ENCODE measurements at regions not wholly inside any gene's neighbourhood (a gene's known extent, or its start where the extent isn't known, plus 50 kb on each side); places are given as distances from the start of the nearest gene placed in this dataset.

DNA sequence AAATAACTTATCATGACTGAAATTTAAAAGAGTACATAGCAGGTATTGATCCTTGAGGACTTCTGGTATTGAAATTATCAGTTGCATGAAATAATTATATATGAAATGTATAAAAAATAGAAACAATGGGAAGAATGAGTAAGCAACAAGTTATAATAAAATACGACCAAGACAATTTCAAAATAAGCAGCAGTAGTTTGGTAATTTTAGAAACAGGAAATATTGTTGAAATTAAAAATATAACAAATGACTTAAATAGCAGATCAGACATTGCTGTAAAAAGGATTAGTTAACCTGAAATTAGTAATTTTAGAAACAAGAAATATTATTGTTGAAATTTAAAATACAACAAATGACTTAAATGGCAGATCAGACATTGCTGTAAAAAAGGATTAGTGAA lies 152.3 kb downstream of the BTC start:
- H3K27ac ChIP-seq, result no peak overlapping the region
- no peaks in the 10 kb centered on the region for H3K4me1 ChIP-seq (replicated peaks in 1 of 2)
- TF ChIP-seq, protein P1, sequence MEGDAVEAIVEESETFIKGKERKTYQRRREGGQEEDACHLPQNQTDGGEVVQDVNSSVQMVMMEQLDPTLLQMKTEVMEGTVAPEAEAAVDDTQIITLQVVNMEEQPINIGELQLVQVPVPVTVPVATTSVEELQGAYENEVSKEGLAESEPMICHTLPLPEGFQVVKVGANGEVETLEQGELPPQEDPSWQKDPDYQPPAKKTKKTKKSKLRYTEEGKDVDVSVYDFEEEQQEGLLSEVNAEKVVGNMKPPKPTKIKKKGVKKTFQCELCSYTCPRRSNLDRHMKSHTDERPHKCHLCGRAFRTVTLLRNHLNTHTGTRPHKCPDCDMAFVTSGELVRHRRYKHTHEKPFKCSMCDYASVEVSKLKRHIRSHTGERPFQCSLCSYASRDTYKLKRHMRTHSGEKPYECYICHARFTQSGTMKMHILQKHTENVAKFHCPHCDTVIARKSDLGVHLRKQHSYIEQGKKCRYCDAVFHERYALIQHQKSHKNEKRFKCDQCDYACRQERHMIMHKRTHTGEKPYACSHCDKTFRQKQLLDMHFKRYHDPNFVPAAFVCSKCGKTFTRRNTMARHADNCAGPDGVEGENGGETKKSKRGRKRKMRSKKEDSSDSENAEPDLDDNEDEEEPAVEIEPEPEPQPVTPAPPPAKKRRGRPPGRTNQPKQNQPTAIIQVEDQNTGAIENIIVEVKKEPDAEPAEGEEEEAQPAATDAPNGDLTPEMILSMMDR (IDR thresholded peaks at IDR 0.05), result no peak
- TF ChIP-seq POLR2A (IDR thresholded peaks at IDR 0.05), result no peak
- 40 to 59% (median 47%) methylated on average over 1 of the region's 1 CpG for WGBS, 4 donors
- no peak overlapping the region for H3K4me3 ChIP-seq
- DNase-seq, result no peak
- intact Hi-C loops (cut with DNase I), result no loop called here
- H3K9me3 ChIP-seq (replicated peaks in 1 of 3), result no peaks in the 10 kb centered on the region
- peaks cover 7% of the 10 kb centered on the region for H3K27me3 ChIP-seq
- H3K36me3 ChIP-seq (replicated peaks in 1 of 2), result no peaks in the 10 kb centered on the region

DNA sequence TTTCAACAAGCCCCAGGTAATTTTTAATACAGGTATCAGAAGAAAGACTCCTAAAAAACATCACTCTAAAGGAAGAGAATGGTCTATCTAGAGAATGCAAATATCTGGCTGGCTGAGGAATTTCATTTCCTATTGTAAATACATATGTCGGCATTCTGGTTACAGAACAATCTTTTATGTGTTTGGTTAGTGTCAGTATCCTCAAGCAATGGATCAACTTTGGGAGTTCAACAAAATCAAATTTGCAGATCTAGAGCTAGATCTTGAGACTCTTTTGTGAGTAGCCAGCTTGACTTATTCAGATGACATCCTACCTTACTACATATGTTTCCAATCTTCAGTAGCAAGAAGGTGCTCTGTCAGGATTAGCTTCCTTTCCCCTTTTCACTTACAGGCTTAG lies 145.1 kb downstream of the BTC start:
- intact Hi-C loops (cut with DNase I), result no loop called here
- no peak for TF ChIP-seq POLR2A (IDR thresholded peaks at IDR 0.05)
- TF ChIP-seq, protein P1 (IDR thresholded peaks at IDR 0.05), result no peak
- H3K9me3 ChIP-seq (replicated peaks in 1 of 3), result no peaks in the 10 kb centered on the region
- H3K36me3 ChIP-seq (replicated peaks in 1 of 2), result no peaks in the 10 kb centered on the region
- H3K27me3 ChIP-seq, result no peaks in the 10 kb centered on the region
- no peak overlapping the region for H3K4me3 ChIP-seq
- H3K4me1 ChIP-seq (replicated peaks in 1 of 2), result no peaks in the 10 kb centered on the region
- DNase-seq, result no peak
- no peak overlapping the region for H3K27ac ChIP-seq
- WGBS, 4 donors, result 83 to 100% (median 91%) methylated on average over 1 of the region's 1 CpG

DNA sequence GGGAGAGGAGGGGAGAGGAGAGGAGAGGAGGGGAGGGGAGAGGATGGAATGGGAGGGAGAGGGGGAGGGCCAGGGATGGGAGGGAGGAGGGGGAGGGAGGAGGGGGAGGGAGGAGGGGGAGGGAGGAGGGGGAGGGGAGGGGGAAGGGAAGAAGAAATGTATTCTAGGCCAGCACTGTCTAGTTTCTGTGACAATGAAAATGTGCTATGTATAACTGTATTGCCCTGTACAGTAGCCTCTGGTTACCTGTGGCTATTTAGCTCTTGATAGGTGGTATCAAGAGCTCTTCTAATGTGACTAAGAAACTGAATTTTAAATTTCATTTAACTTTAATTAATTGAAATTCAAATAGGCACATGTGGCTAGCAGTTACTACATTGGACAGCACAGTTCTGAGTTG lies 143.1 kb downstream of the BTC start:
- Histone ChIP-seq H3K27me3 (no peaks in the 10 kb centered on the region), H3K9me3 (replicated peaks in 1 of 3) (no peaks in the 10 kb centered on the region), H3K36me3 (replicated peaks in 1 of 2) (no peaks in the 10 kb centered on the region), H3K27ac (no peak overlapping the region), H3K4me1 (replicated peaks in 1 of 2) (no peaks in the 10 kb centered on the region), H3K4me3 (no peak overlapping the region)
- no peak for DNase-seq
- intact Hi-C loops (cut with DNase I), result no loop called here
- TF ChIP-seq, protein P1 (IDR thresholded peaks at IDR 0.05), result no peak
- TF ChIP-seq POLR2A (IDR thresholded peaks at IDR 0.05), result no peak

DNA sequence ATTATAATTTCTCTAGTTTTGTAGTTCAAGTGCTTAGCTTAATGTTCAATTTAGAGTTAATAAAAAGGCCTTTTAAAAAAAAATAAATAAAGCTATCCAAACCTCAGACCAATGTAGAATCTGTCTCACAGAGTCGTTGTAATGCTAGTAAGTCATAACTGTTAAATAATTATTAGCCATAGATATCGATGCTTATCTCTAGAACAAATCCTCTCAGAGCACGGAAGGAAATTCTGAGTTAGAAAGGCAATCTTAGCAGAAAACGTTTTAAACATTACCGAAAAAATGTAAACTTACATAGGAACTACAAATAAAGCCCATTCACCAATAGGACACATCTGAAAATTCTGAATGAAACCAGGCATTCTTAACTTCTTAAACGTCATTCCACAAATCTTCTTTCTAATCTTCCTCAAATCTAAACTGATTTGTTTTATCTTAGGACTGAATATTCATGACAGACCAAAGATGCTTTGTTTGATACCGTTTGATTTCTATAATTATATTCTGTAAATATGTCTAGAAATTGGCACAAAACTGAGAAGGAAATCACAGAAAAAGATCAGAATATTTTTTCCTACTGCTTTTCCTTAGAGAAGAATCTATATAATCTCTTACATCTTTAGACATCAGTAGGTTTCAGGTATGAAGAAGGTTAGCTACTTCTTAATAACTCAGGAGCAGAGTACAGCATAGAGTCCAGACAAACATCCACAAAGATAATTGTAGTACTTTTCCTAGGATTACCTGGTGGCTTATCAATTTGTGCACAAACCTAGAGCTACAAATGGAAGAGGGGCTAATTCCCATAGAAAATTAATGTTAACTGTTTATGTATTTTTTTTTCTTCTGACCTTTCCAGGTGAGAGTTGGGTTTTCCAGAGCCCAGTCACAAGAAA lies 140.7 kb downstream of the BTC start:
- Histone ChIP-seq H3K9me3 (replicated peaks in 1 of 3) (no peaks in the 10 kb centered on the region), H3K4me3 (no peak overlapping the region), H3K36me3 (replicated peaks in 1 of 2) (no peaks in the 10 kb centered on the region), H3K4me1 (replicated peaks in 1 of 2) (no peaks in the 10 kb centered on the region), H3K27me3 (no peaks in the 10 kb centered on the region), H3K27ac (no peak overlapping the region)
- no peak for DNase-seq
- TF ChIP-seq, protein P1 (IDR thresholded peaks at IDR 0.05), result no peak
- TF ChIP-seq POLR2A (IDR thresholded peaks at IDR 0.05), result no peak
- WGBS, 4 donors, result 67 to 71% (median 68%) methylated on average over 7 of the region's 7 CpGs
- intact Hi-C loops (cut with DNase I), result no loop called here
